ENCODE measurements at regions not wholly inside any gene's neighbourhood (a gene's known extent, or its start where the extent isn't known, plus 50 kb on each side); places are given as distances from the start of the nearest gene placed in this dataset.

DNA sequence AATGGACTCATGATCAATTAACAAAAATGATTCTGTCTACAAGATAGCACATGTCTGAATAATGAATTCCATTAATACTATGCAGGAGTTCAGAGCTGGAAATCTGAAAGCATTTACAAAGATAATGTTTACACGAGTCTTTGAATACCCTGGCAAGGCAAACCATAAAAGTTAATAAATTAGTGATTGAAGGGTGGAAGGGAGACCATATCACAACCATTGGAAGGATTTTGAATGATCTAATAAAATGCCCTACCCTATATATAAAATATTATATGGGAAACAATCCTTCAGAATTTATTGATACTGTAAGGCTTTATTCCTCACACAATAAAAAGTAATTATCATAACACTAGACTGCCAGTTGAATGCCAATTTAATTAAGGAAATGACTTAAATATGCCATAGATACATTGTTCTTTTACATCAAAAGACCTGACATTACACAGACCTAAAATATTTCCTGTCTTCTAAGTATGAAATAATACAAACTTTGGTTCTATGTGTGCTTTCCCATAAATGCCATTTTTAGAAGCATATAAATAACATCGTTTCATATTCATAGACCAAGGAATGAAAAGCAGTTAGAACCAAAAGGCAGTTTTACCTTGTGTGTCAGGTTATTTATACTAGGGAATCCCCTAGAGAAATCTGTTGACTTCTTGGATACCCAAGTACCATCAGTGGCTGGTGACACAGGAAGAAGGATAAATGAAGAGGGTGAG, 249.2 kb upstream of the MARCKS start:
- TF ChIP-seq CTCF (IDR thresholded peaks at IDR 0.05; ENCODE audit: extremely low read depth, missing control alignments): no peak
- DNase-seq (ENCODE audit: low spot score): no peak

GRCh38 chr6:113610377-113610988, 246.7 kb upstream of the MARCKS start:
- DNase-seq (ENCODE audit: low spot score): no peak
- TF ChIP-seq CTCF (IDR thresholded peaks at IDR 0.05; ENCODE audit: extremely low read depth, missing control alignments): no peak

GRCh38 chr6:113616701-113617274, 240.4 kb upstream of the MARCKS start:
- TF ChIP-seq CTCF (IDR thresholded peaks at IDR 0.05; ENCODE audit: extremely low read depth, missing control alignments): no peak
- no peak for DNase-seq (ENCODE audit: low spot score)

DNA sequence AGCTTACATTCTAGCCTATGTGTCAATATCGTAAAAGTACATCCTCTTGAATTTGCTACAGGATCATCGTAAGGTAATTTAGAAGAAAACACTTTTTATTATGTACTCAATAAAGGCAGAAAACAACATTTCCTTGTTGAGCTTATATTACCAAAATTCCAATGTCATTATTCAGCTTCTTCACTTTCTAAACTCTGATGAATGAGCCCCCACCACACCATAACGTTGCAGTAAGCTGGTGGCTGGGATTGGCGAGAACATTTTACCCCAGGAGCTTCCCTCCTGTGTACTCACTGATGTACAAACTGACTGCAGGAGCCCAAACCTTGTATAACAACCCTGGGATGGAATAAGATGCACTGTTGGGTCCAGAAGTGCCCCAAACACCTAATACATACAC, 238.1 kb upstream of the MARCKS start:
- no peak for DNase-seq (ENCODE audit: low spot score)
- TF ChIP-seq CTCF (IDR thresholded peaks at IDR 0.05; ENCODE audit: extremely low read depth, missing control alignments): no peak

GRCh38 chr6:113620386-113620785, 236.8 kb upstream of the MARCKS start:
- no peak for DNase-seq (ENCODE audit: low spot score)
- TF ChIP-seq CTCF (IDR thresholded peaks at IDR 0.05; ENCODE audit: extremely low read depth, missing control alignments): no peak

- DNase-seq (ENCODE audit: low spot score): no peak
- TF ChIP-seq CTCF (IDR thresholded peaks at IDR 0.05; ENCODE audit: extremely low read depth, missing control alignments): no peak
Measured at GRCh38 chr6:113622254-113622653, 234.9 kb upstream of the MARCKS start.

DNA sequence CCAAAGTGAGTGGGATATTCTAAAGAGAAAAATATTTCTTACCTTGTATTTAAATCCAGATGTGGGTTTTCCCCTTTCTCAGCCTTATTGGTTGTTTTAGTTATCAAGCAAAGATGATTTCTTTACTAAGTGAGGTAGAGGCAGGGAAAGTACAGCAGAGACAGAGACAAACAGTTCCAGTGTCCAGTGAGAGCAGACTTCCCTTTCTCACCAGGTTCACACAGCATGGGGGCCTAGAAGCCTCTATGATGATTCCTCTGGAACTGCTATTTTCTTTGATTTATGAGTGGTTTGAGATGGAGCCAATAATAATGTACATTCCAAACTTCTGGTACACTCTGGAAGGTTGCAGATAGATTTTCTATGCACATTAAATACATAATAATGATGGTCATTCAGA, 234.0 kb upstream of the MARCKS start:
- DNase-seq (ENCODE audit: low spot score): no peak
- TF ChIP-seq CTCF (IDR thresholded peaks at IDR 0.05; ENCODE audit: extremely low read depth, missing control alignments): no peak

Data from GM20000 (cell line).